ENCODE measurements at regions not wholly inside any gene's neighbourhood (a gene's known extent, or its start where the extent isn't known, plus 50 kb on each side); places are given as distances from the start of the nearest gene placed in this dataset.

GRCh38 chr11:79627281-79627680, 186.5 kb upstream of the TENM4 start:
- TF ChIP-seq NFIC (IDR thresholded peaks at IDR 0.05): no peak
- TF ChIP-seq ZBTB7A (IDR thresholded peaks at IDR 0.05; ENCODE audit: low read depth): no peak
- TF ChIP-seq EGR1 (IDR thresholded peaks at IDR 0.05): no peak
- no peak for TF ChIP-seq YY1 (IDR thresholded peaks at IDR 0.05; ENCODE audit: low read depth)
- no peak for TF ChIP-seq MAX (IDR thresholded peaks at IDR 0.05)
- TF ChIP-seq TCF12 (IDR thresholded peaks at IDR 0.05; ENCODE audit: low read depth): no peak
- TF ChIP-seq FOXM1 (IDR thresholded peaks at IDR 0.05; ENCODE audit: borderline replicate concordance, low read depth): no peak
- TF ChIP-seq EP300 (IDR thresholded peaks at IDR 0.05; ENCODE audit: borderline replicate concordance): no peak

- TF ChIP-seq CEBPB (IDR thresholded peaks at IDR 0.05): no peak
- no peak for TF ChIP-seq FOXM1 (IDR thresholded peaks at IDR 0.05; ENCODE audit: borderline replicate concordance, low read depth)
- TF ChIP-seq NFIC (IDR thresholded peaks at IDR 0.05): no peak
- TF ChIP-seq REST (IDR thresholded peaks at IDR 0.05; ENCODE audit: low read depth): no peak
- no peak for TF ChIP-seq YY1 (IDR thresholded peaks at IDR 0.05; ENCODE audit: low read depth)
- TF ChIP-seq EP300 (IDR thresholded peaks at IDR 0.05; ENCODE audit: borderline replicate concordance): no peak
- no peak for TF ChIP-seq MAX (IDR thresholded peaks at IDR 0.05)
- no peak for TF ChIP-seq ZBTB7A (IDR thresholded peaks at IDR 0.05; ENCODE audit: low read depth)
- TF ChIP-seq RAD21 (IDR thresholded peaks at IDR 0.05; ENCODE audit: low read depth): no peak
- no peak for TF ChIP-seq CREB1 (IDR thresholded peaks at IDR 0.05; ENCODE audit: low read depth)
- TF ChIP-seq EGR1 (IDR thresholded peaks at IDR 0.05): no peak
- TF ChIP-seq TAF1 (IDR thresholded peaks at IDR 0.05; ENCODE audit: low read depth): no peak
- TF ChIP-seq TCF12 (IDR thresholded peaks at IDR 0.05; ENCODE audit: low read depth): no peak
These were observed 185.6 kb upstream of the TENM4 start for GRCh38 chr11:79626135-79627075.

- TF ChIP-seq YY1 (IDR thresholded peaks at IDR 0.05; ENCODE audit: low read depth) (no peak), EGR1 (IDR thresholded peaks at IDR 0.05) (no peak), TEAD4 (IDR thresholded peaks at IDR 0.05) (no peak), MAX (IDR thresholded peaks at IDR 0.05) (no peak)
These were observed 182.5 kb upstream of the TENM4 start for GRCh38 chr11:79623375-79623774.

GRCh38 chr11:79617561-79617960, 176.7 kb upstream of the TENM4 start:
- TF ChIP-seq TAF1 (IDR thresholded peaks at IDR 0.05; ENCODE audit: low read depth) (no peak), EGR1 (IDR thresholded peaks at IDR 0.05) (no peak), TEAD4 (IDR thresholded peaks at IDR 0.05) (no peak), EP300 (IDR thresholded peaks at IDR 0.05; ENCODE audit: borderline replicate concordance) (no peak), FOXM1 (IDR thresholded peaks at IDR 0.05; ENCODE audit: borderline replicate concordance, low read depth) (no peak), RAD21 (IDR thresholded peaks at IDR 0.05; ENCODE audit: low read depth) (no peak), CREB1 (IDR thresholded peaks at IDR 0.05; ENCODE audit: low read depth) (no peak), CEBPB (IDR thresholded peaks at IDR 0.05) (no peak), NFIC (IDR thresholded peaks at IDR 0.05) (no peak), REST (IDR thresholded peaks at IDR 0.05; ENCODE audit: low read depth) (no peak), YY1 (IDR thresholded peaks at IDR 0.05; ENCODE audit: low read depth) (no peak), TCF12 (IDR thresholded peaks at IDR 0.05; ENCODE audit: low read depth) (no peak)

GRCh38 chr11:79616392-79616851, 175.6 kb upstream of the TENM4 start:
- TF ChIP-seq NFIC (IDR thresholded peaks at IDR 0.05) (no peak), TEAD4 (IDR thresholded peaks at IDR 0.05) (no peak), TCF12 (IDR thresholded peaks at IDR 0.05; ENCODE audit: low read depth) (no peak), TAF1 (IDR thresholded peaks at IDR 0.05; ENCODE audit: low read depth) (no peak), EP300 (IDR thresholded peaks at IDR 0.05; ENCODE audit: borderline replicate concordance) (no peak), FOXM1 (IDR thresholded peaks at IDR 0.05; ENCODE audit: borderline replicate concordance, low read depth) (no peak), CEBPB (IDR thresholded peaks at IDR 0.05) (no peak)

- TF ChIP-seq RAD21 (IDR thresholded peaks at IDR 0.05; ENCODE audit: low read depth) (no peak), CREB1 (IDR thresholded peaks at IDR 0.05; ENCODE audit: low read depth) (no peak), YY1 (IDR thresholded peaks at IDR 0.05; ENCODE audit: low read depth) (no peak), TAF1 (IDR thresholded peaks at IDR 0.05; ENCODE audit: low read depth) (no peak), FOXM1 (IDR thresholded peaks at IDR 0.05; ENCODE audit: borderline replicate concordance, low read depth) (no peak), TEAD4 (IDR thresholded peaks at IDR 0.05) (no peak), MAX (IDR thresholded peaks at IDR 0.05) (no peak), REST (IDR thresholded peaks at IDR 0.05; ENCODE audit: low read depth) (no peak), CEBPB (IDR thresholded peaks at IDR 0.05) (no peak), TCF12 (IDR thresholded peaks at IDR 0.05; ENCODE audit: low read depth) (no peak), USF1 (IDR thresholded peaks at IDR 0.05) (no peak), EGR1 (IDR thresholded peaks at IDR 0.05) (no peak), ZBTB7A (IDR thresholded peaks at IDR 0.05; ENCODE audit: low read depth) (no peak)
These were observed 174.6 kb upstream of the TENM4 start for GRCh38 chr11:79615425-79615824.

Data from Ishikawa (cell line).